HEK293 (cell line): ENCODE measurements at regions not wholly inside any gene's neighbourhood (a gene's known extent, or its start where the extent isn't known, plus 50 kb on each side); places are given as distances from the start of the nearest gene placed in this dataset.

Experiments used
- CTCF ChIA-PET: fragments of 350-600 bp; formaldehyde crosslinking; extraction: SDS; loops from one replicate; lab custom pipeline; 2021; ENCODE audit warnings: antibody characterized with exemption; lab: Yijun Ruan, JAX
- POLR2A ChIA-PET: fragments of 300-600 bp; formaldehyde crosslinking; extraction: SDS; loops from one replicate; lab custom pipeline; 2020; ENCODE audit warnings: antibody characterized with exemption, inconsistent platforms; lab: Yijun Ruan, JAX
- H3K27ac ChIP-seq: fragments of 200-500 bp; sonication (Bioruptor generic); 2 replicates; pipeline ENCODE4 v1.5.1; 2014; ENCODE audit warnings: low read depth, low read length, control low read depth, inconsistent platforms; ENCODE audit errors: extremely low read depth
- H3K36me3 ChIP-seq, 2 experiments: fragments of 200-500 bp in 1 of 2; sonication (Bioruptor generic) in 1 of 2; 1 replicate in 1 of 2; 2 replicates in 1 of 2; pipeline ENCODE4 v1.5.1; 2014 to 2017; ENCODE audit warnings: inconsistent platforms in 2 of 2, low read length in 2 of 2; ENCODE audit not compliant: control insufficient read depth in 2 of 2, insufficient read depth in 1 of 2
- H3K4me1 ChIP-seq: fragments of 200-500 bp; sonication (Bioruptor generic); 2 replicates; pipeline ENCODE4 v1.5.1; 2014; ENCODE audit warnings: mild to moderate bottlenecking, low read length, inconsistent platforms; ENCODE audit not compliant: control insufficient read depth, insufficient read depth
- H3K4me3 ChIP-seq: 2 replicates; pipeline ENCODE4 v1.5.1; 2011; ENCODE audit warnings: low read depth, mild to moderate bottlenecking, control low read depth, low read length, moderate library complexity
- H3K9me3 ChIP-seq: fragments of 200-500 bp; sonication (Bioruptor generic); 2 replicates; pipeline ENCODE4 v1.5.1; 2014; ENCODE audit warnings: low read depth, low read length, inconsistent platforms; ENCODE audit not compliant: control insufficient read depth, insufficient read depth
- GLIS2 ChIP-seq: fragments of 450-650 bp; formaldehyde crosslinking; IDR thresholded peaks from 2 replicates; pipeline ENCODE4 v1.5.1; 2016; ENCODE audit warnings: missing biosample characterization, missing genetic modification characterization
- MEIS1 ChIP-seq: sonication (generic); formaldehyde crosslinking; IDR thresholded peaks from 2 replicates; pipeline ENCODE4 v1.8.1; 2022; ENCODE audit warnings: missing genetic modification reagents, mild to moderate bottlenecking, borderline replicate concordance
- SCRT1 ChIP-seq: fragments of 450-650 bp; formaldehyde crosslinking; IDR thresholded peaks from 2 replicates; pipeline ENCODE4 v1.5.1; 2016; ENCODE audit warnings: missing biosample characterization, missing genetic modification characterization, borderline replicate concordance
- SCRT2 ChIP-seq: fragments of 450-650 bp; formaldehyde crosslinking; IDR thresholded peaks from 2 replicates; pipeline ENCODE4 v1.5.1; 2016; ENCODE audit warnings: missing biosample characterization, missing genetic modification characterization
- ZBTB17 ChIP-seq: fragments of 450-650 bp; formaldehyde crosslinking; IDR thresholded peaks from 2 replicates; pipeline ENCODE4 v1.5.1; 2016; ENCODE audit warnings: missing biosample characterization, missing genetic modification characterization
- ZFP3 ChIP-seq: fragments of 450-650 bp; formaldehyde crosslinking; IDR thresholded peaks from 2 replicates; pipeline ENCODE4 v1.5.1; 2016; ENCODE audit warnings: low read depth, missing biosample characterization, missing genetic modification characterization
- ZFP37 ChIP-seq: fragments of 450-650 bp; formaldehyde crosslinking; IDR thresholded peaks from 2 replicates; pipeline ENCODE4 v1.5.1; 2016; ENCODE audit warnings: missing biosample characterization, missing genetic modification characterization
- ZFP69B ChIP-seq: fragments of 450-650 bp; formaldehyde crosslinking; IDR thresholded peaks from 2 replicates; pipeline ENCODE4 v1.5.1; 2016; ENCODE audit warnings: missing biosample characterization, missing genetic modification characterization
- ZNF132 ChIP-seq: fragments of 450-650 bp; formaldehyde crosslinking; IDR thresholded peaks from 2 replicates; pipeline ENCODE4 v1.5.1; 2017; ENCODE audit warnings: missing biosample characterization, missing genetic modification characterization, borderline replicate concordance
- ZNF174 ChIP-seq: fragments of 450-650 bp; formaldehyde crosslinking; IDR thresholded peaks from 2 replicates; pipeline ENCODE4 v1.5.0; 2017; ENCODE audit warnings: missing biosample characterization, mild to moderate bottlenecking, missing genetic modification characterization
- ZNF184 ChIP-seq: fragments of 450-650 bp; IDR thresholded peaks from 2 replicates; pipeline ENCODE4 v1.5.1; 2018; ENCODE audit warnings: missing biosample characterization, mild to moderate bottlenecking, missing genetic modification characterization
- ZNF239 ChIP-seq: fragments of 450-650 bp; formaldehyde crosslinking; IDR thresholded peaks from 2 replicates; pipeline ENCODE4 v1.5.1; 2016; ENCODE audit warnings: missing biosample characterization, missing genetic modification characterization
- ZNF248 ChIP-seq: fragments of 450-650 bp; formaldehyde crosslinking; IDR thresholded peaks from 2 replicates; pipeline ENCODE4 v1.5.1; 2017; ENCODE audit warnings: missing biosample characterization, missing genetic modification characterization
- ZNF426 ChIP-seq: fragments of 450-650 bp; formaldehyde crosslinking; IDR thresholded peaks from 2 replicates; pipeline ENCODE4 v1.5.1; 2017; ENCODE audit warnings: missing biosample characterization, missing genetic modification characterization, mild to moderate bottlenecking, inconsistent platforms, moderate library complexity
- ZNF48 ChIP-seq: fragments of 450-650 bp; formaldehyde crosslinking; IDR thresholded peaks from 2 replicates; pipeline ENCODE4 v1.5.1; 2016; ENCODE audit warnings: missing biosample characterization, missing genetic modification characterization
- ZNF555 ChIP-seq: fragments of 450-650 bp; formaldehyde crosslinking; conservative IDR thresholded peaks from 2 replicates; pipeline ENCODE4 v1.5.1; 2017; ENCODE audit warnings: missing biosample characterization, mild to moderate bottlenecking, missing genetic modification characterization, inconsistent platforms
- ZNF624 ChIP-seq: fragments of 450-650 bp; formaldehyde crosslinking; IDR thresholded peaks from 2 replicates; pipeline ENCODE4 v1.5.1; 2017; ENCODE audit warnings: missing biosample characterization, missing genetic modification characterization
- ZNF777 ChIP-seq: fragments of 450-650 bp; formaldehyde crosslinking; IDR thresholded peaks from 2 replicates; pipeline ENCODE4 v1.5.1; 2017; ENCODE audit warnings: missing biosample characterization, missing genetic modification characterization, borderline replicate concordance
- TF ChIP-seq, protein P1 (sequence below): fragments of 450-650 bp; formaldehyde crosslinking; IDR thresholded peaks from 2 replicates; pipeline ENCODE4 v1.5.1; 2016; ENCODE audit warnings: missing biosample characterization, missing genetic modification characterization, low read depth
- TF ChIP-seq, protein P2 (sequence below): fragments of 450-650 bp; formaldehyde crosslinking; IDR thresholded peaks from 2 replicates; pipeline ENCODE4 v1.5.1; 2016; ENCODE audit warnings: missing biosample characterization, missing genetic modification characterization, borderline replicate concordance
- TF ChIP-seq, protein P3 (sequence below): fragments of 450-650 bp; formaldehyde crosslinking; IDR thresholded peaks from 2 replicates; pipeline ENCODE4 v1.5.1; 2016; ENCODE audit warnings: missing biosample characterization, missing genetic modification characterization
- TF ChIP-seq, protein P4 (sequence below): fragments of 450-650 bp; formaldehyde crosslinking; IDR thresholded peaks from 2 replicates; pipeline ENCODE4 v1.5.1; 2016; ENCODE audit warnings: missing biosample characterization, missing genetic modification characterization

DNA sequence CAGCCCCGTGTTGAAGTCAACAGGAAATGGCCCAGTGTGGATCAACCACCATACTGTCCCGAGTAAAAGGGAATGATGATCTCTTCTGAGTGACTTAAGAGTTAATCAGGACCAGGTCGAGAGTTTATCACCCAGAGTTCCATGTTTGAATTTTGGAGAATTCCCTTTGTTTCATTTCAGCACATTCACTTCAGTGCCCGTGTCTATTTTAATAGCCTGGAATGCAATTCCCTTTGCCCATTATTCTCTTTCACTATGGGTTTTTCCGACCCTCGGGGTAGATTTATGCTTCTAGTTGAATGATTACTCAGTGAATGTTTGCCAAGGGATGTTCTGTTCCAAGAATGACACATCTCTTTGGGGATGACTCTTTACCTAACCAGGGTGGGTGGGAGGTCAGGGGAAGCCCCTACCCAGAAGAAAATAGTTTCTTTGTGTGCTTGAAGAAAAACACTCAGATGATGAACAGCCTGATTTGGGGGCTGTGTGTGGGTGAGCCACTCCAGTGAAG lies 594.9 kb downstream of the INHBA start:
- Histone ChIP-seq H3K4me1 (peaks cover 6% of the 10 kb centered on the region; the same call in 1 of the 2 replicates), H3K27ac (no peak overlapping the region; the same call in 1 of the 2 replicates), H3K4me3 (no peak overlapping the region), H3K36me3 (no peaks in the 10 kb centered on the region), H3K9me3 (no peaks in the 10 kb centered on the region)
- POLR2A ChIA-PET = no interaction called here
- CTCF ChIA-PET = no interaction called here
- TF ChIP-seq ZFP3 (tag by site-specific recombination) (no peak), MEIS1 (CRISPR knock-in tag) (no peak), ZFP69B (no peak), ZNF174 (tag by site-specific recombination) (no peak)

DNA sequence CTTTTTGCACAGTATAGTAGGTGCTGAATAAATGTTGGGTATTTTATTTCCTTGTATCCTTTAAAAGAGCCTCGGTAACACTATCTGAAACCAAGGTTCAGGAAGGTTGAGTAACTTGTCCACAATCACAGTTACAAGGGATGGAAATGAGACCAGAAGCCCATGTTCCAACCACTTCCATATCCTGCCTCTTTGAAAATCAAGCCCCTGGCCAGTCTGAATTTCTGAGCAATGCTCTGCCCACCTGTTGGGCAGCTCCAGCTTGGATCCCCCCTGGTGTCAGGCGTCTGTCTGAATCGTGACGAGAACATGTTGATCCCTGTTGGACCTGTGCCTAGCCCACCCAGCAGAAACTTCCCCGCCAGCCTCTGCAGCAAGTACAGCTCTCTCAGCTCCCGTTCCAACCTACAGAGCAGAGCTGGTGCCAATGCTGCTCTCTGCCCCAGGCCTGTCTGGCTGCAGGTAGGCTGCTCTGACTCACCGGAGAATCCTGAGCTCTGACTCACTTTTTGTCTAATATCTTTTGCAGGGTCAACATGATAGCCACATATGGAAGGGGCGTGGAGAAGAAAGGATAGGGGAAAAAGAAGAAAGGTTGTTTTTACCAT lies 595.5 kb downstream of the INHBA start:
- ChIA-PET CTCF (interaction anchor here (0.8 kb wide), 1 partner anchor 9 kb away, joined by 3 read pairs; no protein-coding TSS in a partner anchor), POLR2A (no interaction called here)
- H3K4me3 ChIP-seq = no peak overlapping the region
- no peaks in the 10 kb centered on the region for H3K36me3 ChIP-seq
- no peaks in the 10 kb centered on the region for H3K9me3 ChIP-seq
- no peak for TF ChIP-seq ZNF132 (tag by site-specific recombination)
- TF ChIP-seq SCRT2 (tag by site-specific recombination) = peak; percentile 52
- no peak for TF ChIP-seq ZNF184 (tag by site-specific recombination)
- H3K27ac ChIP-seq = no peak overlapping the region; the same call in 1 of the 2 replicates
- peaks cover 6% of the 10 kb centered on the region; the same call in 1 of the 2 replicates for H3K4me1 ChIP-seq

DNA sequence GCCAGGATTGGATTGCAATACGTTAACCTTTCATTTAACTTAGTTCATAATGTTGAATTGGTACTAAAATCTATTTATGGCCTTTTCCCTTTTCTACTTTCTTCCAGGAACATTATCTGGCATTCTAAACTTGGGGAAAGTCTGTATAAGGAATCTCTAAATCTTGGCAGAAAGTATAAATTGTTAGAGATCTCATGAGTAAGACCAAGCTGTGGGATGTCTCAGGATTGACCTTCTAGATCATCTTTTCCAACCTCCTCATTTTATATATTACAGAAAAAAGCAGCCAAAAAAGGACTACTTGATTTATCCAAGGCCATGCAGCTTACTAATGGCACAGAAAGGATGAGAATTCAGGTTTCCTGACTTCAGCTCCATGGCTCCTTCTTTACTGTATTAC lies 598.3 kb downstream of the INHBA start:
- POLR2A ChIA-PET = no interaction called here
- Histone ChIP-seq H3K36me3 (no peaks in the 10 kb centered on the region), H3K4me3 (no peak overlapping the region), H3K9me3 (no peaks in the 10 kb centered on the region), H3K27ac (no peak overlapping the region), H3K4me1 (peaks cover 6% of the 10 kb centered on the region; the same call in 1 of the 2 replicates)
- CTCF ChIA-PET = no interaction called here
- TF ChIP-seq ZNF248 (tag by site-specific recombination) (no peak), ZFP37 (tag by site-specific recombination) (no peak), ZNF48 (tag by site-specific recombination) (no peak), ZNF555 (tag by site-specific recombination) (no peak), SCRT2 (tag by site-specific recombination) (no peak), ZNF239 (tag by site-specific recombination) (no peak), SCRT1 (tag by site-specific recombination) (no peak), ZBTB17 (no peak), GLIS2 (tag by site-specific recombination) (no peak), ZNF624 (tag by site-specific recombination) (no peak), ZNF777 (tag by site-specific recombination) (no peak), ZNF426 (no peak)
- TF ChIP-seq, protein P1, sequence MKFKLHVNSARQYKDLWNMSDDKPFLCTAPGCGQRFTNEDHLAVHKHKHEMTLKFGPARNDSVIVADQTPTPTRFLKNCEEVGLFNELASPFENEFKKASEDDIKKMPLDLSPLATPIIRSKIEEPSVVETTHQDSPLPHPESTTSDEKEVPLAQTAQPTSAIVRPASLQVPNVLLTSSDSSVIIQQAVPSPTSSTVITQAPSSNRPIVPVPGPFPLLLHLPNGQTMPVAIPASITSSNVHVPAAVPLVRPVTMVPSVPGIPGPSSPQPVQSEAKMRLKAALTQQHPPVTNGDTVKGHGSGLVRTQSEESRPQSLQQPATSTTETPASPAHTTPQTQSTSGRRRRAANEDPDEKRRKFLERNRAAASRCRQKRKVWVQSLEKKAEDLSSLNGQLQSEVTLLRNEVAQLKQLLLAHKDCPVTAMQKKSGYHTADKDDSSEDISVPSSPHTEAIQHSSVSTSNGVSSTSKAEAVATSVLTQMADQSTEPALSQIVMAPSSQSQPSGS = no peak
- TF ChIP-seq, protein P2, sequence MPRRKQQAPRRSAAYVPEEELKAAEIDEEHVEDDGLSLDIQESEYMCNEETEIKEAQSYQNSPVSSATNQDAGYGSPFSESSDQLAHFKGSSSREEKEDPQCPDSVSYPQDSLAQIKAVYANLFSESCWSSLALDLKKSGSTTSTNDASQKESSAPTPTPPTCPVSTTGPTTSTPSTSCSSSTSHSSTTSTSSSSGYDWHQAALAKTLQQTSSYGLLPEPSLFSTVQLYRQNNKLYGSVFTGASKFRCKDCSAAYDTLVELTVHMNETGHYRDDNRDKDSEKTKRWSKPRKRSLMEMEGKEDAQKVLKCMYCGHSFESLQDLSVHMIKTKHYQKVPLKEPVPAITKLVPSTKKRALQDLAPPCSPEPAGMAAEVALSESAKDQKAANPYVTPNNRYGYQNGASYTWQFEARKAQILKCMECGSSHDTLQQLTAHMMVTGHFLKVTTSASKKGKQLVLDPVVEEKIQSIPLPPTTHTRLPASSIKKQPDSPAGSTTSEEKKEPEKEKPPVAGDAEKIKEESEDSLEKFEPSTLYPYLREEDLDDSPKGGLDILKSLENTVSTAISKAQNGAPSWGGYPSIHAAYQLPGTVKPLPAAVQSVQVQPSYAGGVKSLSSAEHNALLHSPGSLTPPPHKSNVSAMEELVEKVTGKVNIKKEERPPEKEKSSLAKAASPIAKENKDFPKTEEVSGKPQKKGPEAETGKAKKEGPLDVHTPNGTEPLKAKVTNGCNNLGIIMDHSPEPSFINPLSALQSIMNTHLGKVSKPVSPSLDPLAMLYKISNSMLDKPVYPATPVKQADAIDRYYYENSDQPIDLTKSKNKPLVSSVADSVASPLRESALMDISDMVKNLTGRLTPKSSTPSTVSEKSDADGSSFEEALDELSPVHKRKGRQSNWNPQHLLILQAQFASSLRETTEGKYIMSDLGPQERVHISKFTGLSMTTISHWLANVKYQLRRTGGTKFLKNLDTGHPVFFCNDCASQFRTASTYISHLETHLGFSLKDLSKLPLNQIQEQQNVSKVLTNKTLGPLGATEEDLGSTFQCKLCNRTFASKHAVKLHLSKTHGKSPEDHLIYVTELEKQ = no peak
- TF ChIP-seq, protein P3, sequence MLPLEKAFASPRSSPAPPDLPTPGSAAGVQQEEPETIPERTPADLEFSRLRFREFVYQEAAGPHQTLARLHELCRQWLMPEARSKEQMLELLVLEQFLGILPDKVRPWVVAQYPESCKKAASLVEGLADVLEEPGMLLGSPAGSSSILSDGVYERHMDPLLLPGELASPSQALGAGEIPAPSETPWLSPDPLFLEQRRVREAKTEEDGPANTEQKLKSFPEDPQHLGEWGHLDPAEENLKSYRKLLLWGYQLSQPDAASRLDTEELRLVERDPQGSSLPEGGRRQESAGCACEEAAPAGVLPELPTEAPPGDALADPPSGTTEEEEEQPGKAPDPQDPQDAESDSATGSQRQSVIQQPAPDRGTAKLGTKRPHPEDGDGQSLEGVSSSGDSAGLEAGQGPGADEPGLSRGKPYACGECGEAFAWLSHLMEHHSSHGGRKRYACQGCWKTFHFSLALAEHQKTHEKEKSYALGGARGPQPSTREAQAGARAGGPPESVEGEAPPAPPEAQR (tag by site-specific recombination) = no peak
- TF ChIP-seq, protein P4, sequence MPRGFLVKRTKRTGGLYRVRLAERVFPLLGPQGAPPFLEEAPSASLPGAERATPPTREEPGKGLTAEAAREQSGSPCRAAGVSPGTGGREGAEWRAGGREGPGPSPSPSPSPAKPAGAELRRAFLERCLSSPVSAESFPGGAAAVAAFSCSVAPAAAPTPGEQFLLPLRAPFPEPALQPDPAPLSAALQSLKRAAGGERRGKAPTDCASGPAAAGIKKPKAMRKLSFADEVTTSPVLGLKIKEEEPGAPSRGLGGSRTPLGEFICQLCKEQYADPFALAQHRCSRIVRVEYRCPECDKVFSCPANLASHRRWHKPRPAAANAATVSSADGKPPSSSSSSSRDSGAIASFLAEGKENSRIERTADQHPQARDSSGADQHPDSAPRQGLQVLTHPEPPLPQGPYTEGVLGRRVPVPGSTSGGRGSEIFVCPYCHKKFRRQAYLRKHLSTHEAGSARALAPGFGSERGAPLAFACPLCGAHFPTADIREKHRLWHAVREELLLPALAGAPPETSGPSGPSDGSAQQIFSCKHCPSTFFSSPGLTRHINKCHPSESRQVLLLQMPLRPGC (tag by site-specific recombination) = no peak
